Natural killer cell (primary cell): ENCODE measurements at regions not wholly inside any gene's neighbourhood (a gene's known extent, or its start where the extent isn't known, plus 50 kb on each side); places are given as distances from the start of the nearest gene placed in this dataset.

Source experiments
- ATAC-seq, 3 donors: fragments of 150-1000 bp in 2 of 3; fragments of 200-7000 bp in 1 of 3; cut with Tn5 transposase; 1 replicate in 1 of 3; 2 replicates in 2 of 3; pipeline ENCODE4 v1.10.0; 2021; ENCODE audit warnings: mild to moderate bottlenecking in 2 of 3, moderate library complexity in 2 of 3
- DNase-seq, 2 donors: peaks; one replicate each; pipeline versions ENCODE4 v3.0.0 to v3.0.0-alpha.2; 2013 to 2021; ENCODE audit warnings: mixed read lengths in 1 of 2
- H3K27ac ChIP-seq: one replicate; pipeline ENCODE4 v1.5.1; 2013; ENCODE audit warnings: mild to moderate bottlenecking, low read length
- H3K27me3 ChIP-seq: one replicate; pipeline ENCODE4 v1.6.1; 2013; ENCODE audit warnings: low read length; ENCODE audit not compliant: control insufficient read depth, insufficient read depth
- H3K36me3 ChIP-seq: one replicate; pipeline ENCODE4 v1.6.1; 2013; ENCODE audit warnings: low read length; ENCODE audit not compliant: control insufficient read depth, insufficient read depth
- H3K4me1 ChIP-seq: one replicate; pipeline ENCODE4 v1.6.1; 2013; ENCODE audit warnings: low read length; ENCODE audit not compliant: control insufficient read depth, insufficient read depth
- H3K4me3 ChIP-seq: one replicate; pipeline ENCODE4 v1.5.1; 2013; ENCODE audit warnings: low read length
- H3K9me3 ChIP-seq: one replicate; pipeline ENCODE4 v1.6.1; 2013; ENCODE audit warnings: low read length; ENCODE audit not compliant: control insufficient read depth, insufficient read depth
- H3K27ac Mint-ChIP-seq, 2 donors: one replicate each; pipeline ENCODE4 v1.8.0; 2022; ENCODE audit warnings: mild to moderate bottlenecking in 2 of 2, mixed read lengths in 2 of 2, moderate library complexity in 1 of 2
- H3K27me3 Mint-ChIP-seq, 2 donors: one replicate each; pipeline ENCODE4 v1.8.0; 2022; ENCODE audit warnings: low read depth in 2 of 2, mixed read lengths in 2 of 2
- H3K36me3 Mint-ChIP-seq: one replicate; pipeline ENCODE4 v1.8.0; 2022; ENCODE audit warnings: mixed read lengths
- H3K4me1 Mint-ChIP-seq, 2 donors: one replicate each; pipeline ENCODE4 v1.8.0; 2022; ENCODE audit warnings: mixed read lengths in 2 of 2
- H3K4me3 Mint-ChIP-seq: one replicate; pipeline ENCODE4 v1.8.0; 2022; ENCODE audit warnings: mild to moderate bottlenecking, moderate library complexity, mixed read lengths
- H3K9me3 Mint-ChIP-seq, 2 donors: one replicate each; pipeline ENCODE4 v1.8.0; 2022; ENCODE audit warnings: mixed read lengths in 2 of 2
- CTCF ChIP-seq: fragments of 200-600 bp; IDR thresholded peaks from one replicate; pipeline ENCODE4 v1.8.0; 2022; ENCODE audit warnings: antibody characterized with exemption
- WGBS: methylation state at CpG from one replicate; pipeline ENCODE4 v1.1.7; 2013; ENCODE audit warnings: missing lambda C conversion rate; ENCODE audit not compliant: insufficient coverage; 5-methylcytosine and 5-hydroxymethylcytosine counted together
- intact Hi-C: fragments of 100-400 bp; cut with micrococcal nuclease; formaldehyde crosslinking; loops from one replicate; pipeline ENCODE4 v1.14.2; 2022

DNA sequence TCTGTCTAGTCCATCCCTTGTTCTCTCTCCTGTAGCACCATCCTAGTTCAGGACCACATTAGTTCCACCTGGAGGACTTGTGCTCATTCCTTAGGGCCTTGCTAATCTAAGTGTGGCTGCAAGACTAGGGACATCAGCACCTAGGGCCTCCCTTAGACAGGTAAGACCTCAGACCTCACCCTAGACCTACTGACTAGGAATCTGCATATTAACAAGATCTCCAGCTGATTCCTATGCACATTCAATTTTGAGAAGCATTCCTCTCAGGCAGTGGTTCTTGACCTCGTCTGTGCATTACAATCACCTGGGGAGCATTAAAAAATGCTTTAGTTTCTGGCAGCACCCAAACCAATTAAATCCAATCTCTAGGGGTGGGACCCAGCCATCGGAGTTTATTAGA lies 238.4 kb upstream of the RGMA start:
- ATAC-seq: no peak
- H3K4me1 ChIP-seq: no peaks in the 10 kb centered on the region
- intact Hi-C loops: no loop called here

GRCh38 chr15:93324186-93324975 lies 235.4 kb upstream of the RGMA start:
- ATAC-seq (no peak), DNase-seq (no peak)
- Histone ChIP-seq H3K9me3 (no peaks in the 10 kb centered on the region), H3K27me3 (no peaks in the 10 kb centered on the region), H3K27ac (no peak overlapping the region), H3K4me1 (no peaks in the 10 kb centered on the region), H3K4me3 (no peak overlapping the region), H3K36me3 (no peaks in the 10 kb centered on the region)
- Mint-ChIP-seq H3K4me1 (no peaks in the 10 kb centered on the region), H3K4me3 (no peak overlapping the region), H3K36me3 (no peaks in the 10 kb centered on the region), H3K9me3 (no peaks in the 10 kb centered on the region), H3K27me3 (peaks cover 4 to 10% of the 10 kb centered on the region in 2 donors), H3K27ac (no peak overlapping the region)
- no peak for TF ChIP-seq CTCF
- intact Hi-C loops: no loop called here
- WGBS: 85% methylated on average over 4 of the region's 5 CpGs

More for the DNA sequence above, 238.4 kb upstream of the RGMA start:
- H3K4me3 Mint-ChIP-seq: no peak overlapping the region
- H3K9me3 Mint-ChIP-seq: no peaks in the 10 kb centered on the region
- WGBS: 77% methylated on average over 2 of the region's 2 CpGs
- Histone ChIP-seq H3K36me3 (no peaks in the 10 kb centered on the region), H3K27ac (no peak overlapping the region), H3K27me3 (peaks cover 6% of the 10 kb centered on the region), H3K9me3 (no peaks in the 10 kb centered on the region), H3K4me3 (no peak overlapping the region)
- no peaks in the 10 kb centered on the region for H3K4me1 Mint-ChIP-seq
- no peak overlapping the region for H3K27ac Mint-ChIP-seq
- no peaks in the 10 kb centered on the region for H3K36me3 Mint-ChIP-seq
- H3K27me3 Mint-ChIP-seq: peaks cover 9 to 10% of the 10 kb centered on the region in 2 donors
- TF ChIP-seq CTCF: no peak
- no peak for DNase-seq

DNA sequence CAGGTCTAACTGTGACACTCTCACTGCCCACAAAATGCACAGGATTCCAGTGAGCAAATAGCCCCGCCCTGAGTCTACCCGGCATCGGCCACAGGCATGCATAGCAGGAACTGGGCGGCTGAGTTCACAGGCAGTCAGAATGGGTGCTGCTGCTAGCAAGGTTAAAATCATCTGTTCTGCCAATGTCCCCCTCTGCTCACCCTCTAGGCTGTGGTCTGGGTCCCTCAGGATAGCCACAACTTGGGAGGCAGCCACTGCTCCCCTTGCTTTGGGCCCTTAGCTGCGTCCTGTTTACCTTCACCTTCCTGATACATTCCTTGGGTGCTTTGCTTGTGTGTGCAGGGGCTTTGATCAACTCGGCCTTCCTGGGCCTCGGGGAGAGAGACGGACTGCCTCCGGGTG lies 232.9 kb upstream of the RGMA start:
- Histone ChIP-seq H3K4me3 (no peak overlapping the region), H3K27me3 (no peaks in the 10 kb centered on the region), H3K9me3 (no peaks in the 10 kb centered on the region), H3K4me1 (no peaks in the 10 kb centered on the region), H3K27ac (no peak overlapping the region), H3K36me3 (no peaks in the 10 kb centered on the region)
- Mint-ChIP-seq H3K27ac (no peak overlapping the region), H3K36me3 (no peaks in the 10 kb centered on the region), H3K9me3 (no peaks in the 10 kb centered on the region), H3K4me3 (no peak overlapping the region), H3K4me1 (no peaks in the 10 kb centered on the region), H3K27me3 (peaks cover 7 to 14% of the 10 kb centered on the region in 2 donors)
- intact Hi-C loops: no loop called here
- DNase-seq: no peak
- ATAC-seq: no peak
- 94% methylated on average over 9 of the region's 9 CpGs for WGBS
- no peak for TF ChIP-seq CTCF
